ENCODE measurements at regions not wholly inside any gene's neighbourhood (a gene's known extent, or its start where the extent isn't known, plus 50 kb on each side); places are given as distances from the start of the nearest gene placed in this dataset.

DNA sequence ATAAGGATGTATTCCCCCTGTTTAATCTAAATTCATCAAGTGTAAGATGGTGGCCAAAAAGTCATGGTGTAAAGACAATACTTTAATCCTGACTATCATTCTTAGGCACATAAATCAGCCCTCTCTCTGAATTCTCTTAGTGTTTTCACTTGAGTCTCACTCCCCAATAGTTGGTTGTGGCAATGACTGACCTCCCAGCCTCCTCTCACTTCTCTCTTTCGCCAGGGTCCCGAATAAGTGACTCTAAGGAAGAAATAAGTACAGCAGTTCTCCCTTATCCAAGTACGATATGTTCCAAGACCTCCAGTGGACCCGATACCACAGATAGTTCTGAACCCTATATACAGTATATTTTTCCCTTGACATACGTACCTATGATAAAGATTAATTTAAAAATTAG lies 335.3 kb downstream of the MAF start:
- TF ChIP-seq SP7 (tag by site-specific recombination; IDR thresholded peaks at IDR 0.05) (no peak), INSM2 (tag by site-specific recombination; IDR thresholded peaks at IDR 0.05) (no peak), ZNF777 (tag by site-specific recombination; IDR thresholded peaks at IDR 0.05; ENCODE audit: borderline replicate concordance) (no peak), ZFP3 (tag by site-specific recombination; IDR thresholded peaks at IDR 0.05; ENCODE audit: low read depth) (no peak), GLI4 (tag by site-specific recombination; IDR thresholded peaks at IDR 0.05) (no peak), ZNF558 (tag by site-specific recombination; IDR thresholded peaks at IDR 0.05) (no peak), ZNF146 (tag by site-specific recombination; IDR thresholded peaks at IDR 0.05) (no peak), ZNF660 (tag by site-specific recombination; IDR thresholded peaks at IDR 0.05) (no peak), ZNF529 (tag by site-specific recombination; IDR thresholded peaks at IDR 0.05; ENCODE audit: insufficient replicate concordance) (no peak), ZNF48 (tag by site-specific recombination; IDR thresholded peaks at IDR 0.05) (no peak), ZNF292 (tag by site-specific recombination; IDR thresholded peaks at IDR 0.05; ENCODE audit: borderline replicate concordance, low read depth) (no peak), WT1 (tag by site-specific recombination; IDR thresholded peaks at IDR 0.05) (no peak), ZNF837 (tag by site-specific recombination; IDR thresholded peaks at IDR 0.05) (no peak), ZNF19 (tag by site-specific recombination; IDR thresholded peaks at IDR 0.05; ENCODE audit: low read depth) (no peak), IKZF3 (tag by site-specific recombination; IDR thresholded peaks at IDR 0.05) (no peak), ZNF214 (tag by site-specific recombination; IDR thresholded peaks at IDR 0.05; ENCODE audit: borderline replicate concordance) (no peak), ZNF2 (tag by site-specific recombination; IDR thresholded peaks at IDR 0.05) (no peak), ZNF24 (tag by site-specific recombination; IDR thresholded peaks at IDR 0.05) (no peak)
- no peak overlapping the region for H3K4me3 ChIP-seq (ENCODE audit: low read depth, low read length)
- H3K27ac ChIP-seq (ENCODE audit: extremely low read depth, low read depth, low read length), result no peak overlapping the region
- no peaks in the 10 kb centered on the region for H3K9me3 ChIP-seq (ENCODE audit: control insufficient read depth, insufficient read depth, low read depth, low read length)
- POLR2A ChIA-PET, result no interaction called here
- CTCF ChIA-PET, result interaction anchor here (0.7 to 1.8 kb wide), 2 partner anchors 10 to 333 kb away, joined by 3 to 6 read pairs; no protein-coding TSS in a partner anchor
- H3K4me1 ChIP-seq (ENCODE audit: control insufficient read depth, insufficient read depth, low read length), result no peaks in the 10 kb centered on the region
- H3K36me3 ChIP-seq (ENCODE audit: control insufficient read depth in 2 of 2, insufficient read depth in 1 of 2, low read length in 2 of 2), result no peaks in the 10 kb centered on the region

DNA sequence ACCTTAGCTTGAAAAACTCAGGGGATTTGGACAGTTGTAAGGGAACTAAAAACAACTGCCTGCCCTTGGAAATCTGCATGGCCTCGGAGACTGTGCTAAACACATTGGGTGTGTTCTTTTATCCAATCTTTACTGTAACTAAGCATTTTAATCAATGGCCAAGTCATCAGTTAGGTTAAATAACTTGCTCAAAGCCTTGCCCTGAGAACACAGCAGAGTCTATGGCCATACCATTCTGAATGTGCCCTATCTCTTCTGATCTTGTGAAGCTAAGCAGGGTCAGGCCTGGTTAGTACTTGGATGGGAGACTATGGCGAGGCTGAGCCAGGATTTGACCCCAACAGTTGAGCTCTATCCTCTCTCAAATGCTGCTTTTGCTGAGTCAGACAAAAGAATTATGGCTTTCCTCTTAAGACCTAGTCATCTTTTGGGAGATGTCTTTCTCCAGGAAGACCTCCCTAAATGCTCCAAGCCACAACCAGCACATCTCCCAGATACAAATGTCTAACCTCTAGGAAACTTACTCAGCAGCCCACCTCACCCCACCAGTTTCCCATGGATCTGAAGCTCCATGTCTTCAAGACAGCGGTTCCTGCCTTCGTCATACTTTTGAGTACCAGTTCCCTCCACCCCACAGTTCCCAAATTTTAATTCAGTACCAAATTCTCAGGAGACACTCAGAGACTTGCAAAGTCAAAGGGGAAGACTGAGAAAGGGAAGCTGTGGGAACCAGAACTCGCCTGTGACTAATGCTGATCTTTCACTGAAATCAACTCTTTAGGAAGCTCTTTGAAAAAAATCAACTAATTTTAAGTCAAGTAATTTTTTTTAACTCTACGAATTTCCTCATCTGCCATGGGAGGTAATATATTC lies 336.1 kb downstream of the MAF start:
- Histone ChIP-seq H3K9me3 (ENCODE audit: control insufficient read depth, insufficient read depth, low read depth, low read length) (no peaks in the 10 kb centered on the region), H3K4me1 (ENCODE audit: control insufficient read depth, insufficient read depth, low read length) (no peaks in the 10 kb centered on the region), H3K36me3 (ENCODE audit: control insufficient read depth in 2 of 2, insufficient read depth in 1 of 2, low read length in 2 of 2) (no peaks in the 10 kb centered on the region), H3K27ac (ENCODE audit: extremely low read depth, low read depth, low read length) (no peak overlapping the region), H3K4me3 (ENCODE audit: low read depth, low read length) (no peak overlapping the region)
- TF ChIP-seq AEBP2 (tag by site-specific recombination; IDR thresholded peaks at IDR 0.05; ENCODE audit: borderline replicate concordance), result no peak
- TF ChIP-seq ZSCAN30 (tag by site-specific recombination; IDR thresholded peaks at IDR 0.05), result no peak
- no peak for TF ChIP-seq GFI1B (tag by site-specific recombination; IDR thresholded peaks at IDR 0.05)
- no peak for TF ChIP-seq ZNF324 (tag by site-specific recombination; IDR thresholded peaks at IDR 0.05)
- TF ChIP-seq, protein P1, sequence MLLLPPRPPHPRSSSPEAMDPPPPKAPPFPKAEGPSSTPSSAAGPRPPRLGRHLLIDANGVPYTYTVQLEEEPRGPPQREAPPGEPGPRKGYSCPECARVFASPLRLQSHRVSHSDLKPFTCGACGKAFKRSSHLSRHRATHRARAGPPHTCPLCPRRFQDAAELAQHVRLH (tag by site-specific recombination; IDR thresholded peaks at IDR 0.05), result no peak
- POLR2A ChIA-PET, result no interaction called here
- CTCF ChIA-PET, result interaction anchor here (0.6 to 1.8 kb wide), 3 partner anchors 9 to 340 kb away, joined by 3 to 6 read pairs (median 3); no protein-coding TSS in a partner anchor

All from HEK293 (cell line).